IMR-90 (cell line): ENCODE measurements at regions not wholly inside any gene's neighbourhood (a gene's known extent, or its start where the extent isn't known, plus 50 kb on each side); places are given as distances from the start of the nearest gene placed in this dataset.

ENCODE experiments used
- ATAC-seq: fragments of 200-7000 bp; cut with Tn5 transposase; 2 replicates; pipeline ENCODE4 v1.9.1; 2020; ENCODE audit warnings: low read depth, mild to moderate bottlenecking, moderate library complexity
- BruUV-seq: library from RNA; stranded (reverse); fragments of 400-500 nt; replicated peaks from 2 replicates; lab custom pipeline; 2021; lab: Mats Ljungman, UMichigan
- CTCF ChIA-PET: fragments of 300-600 bp; formaldehyde crosslinking; extraction: SDS; loops from one replicate; lab custom pipeline; 2021; ENCODE audit warnings: antibody characterized with exemption; lab: Yijun Ruan, JAX
- POLR2A ChIA-PET: fragments of 300-600 bp; sonication (Branson Sonifier 250); formaldehyde crosslinking; loops from one replicate; lab custom pipeline; 2022; ENCODE audit warnings: antibody characterized with exemption; ENCODE audit not compliant: unreplicated experiment; lab: Charles Lee
- DNase-seq: peaks from one replicate; pipeline ENCODE4 v3.0.0; 2013
- H2AFZ ChIP-seq: replicated peaks from 2 replicates; pipeline ENCODE3; 2013; ENCODE audit warnings: low read length, mild to moderate bottlenecking; ENCODE audit not compliant: poor library complexity
- H2AK5ac ChIP-seq: 2 replicates; pipeline ENCODE4 v1.6.1; 2013; ENCODE audit warnings: low read depth, low read length, inconsistent platforms
- H2AK9ac ChIP-seq: replicated peaks from 2 replicates; pipeline ENCODE3; 2013; ENCODE audit warnings: mild to moderate bottlenecking, low read depth, low read length, moderate library complexity; ENCODE audit not compliant: poor library complexity
- H2BK120ac ChIP-seq: 2 replicates; pipeline ENCODE4 v1.6.1; 2013; ENCODE audit warnings: low read depth, low read length, inconsistent platforms
- H2BK15ac ChIP-seq: 3 replicates; pipeline ENCODE4 v1.6.1; 2013; ENCODE audit warnings: low read depth, low read length, inconsistent platforms
- H2BK20ac ChIP-seq: 2 replicates; pipeline ENCODE4 v1.6.1; 2013; ENCODE audit warnings: low read depth, mild to moderate bottlenecking, inconsistent platforms, low read length, moderate library complexity
- H2BK5ac ChIP-seq: 2 replicates; pipeline ENCODE4 v1.6.1; 2013; ENCODE audit warnings: mild to moderate bottlenecking, low read depth, low read length, inconsistent platforms; ENCODE audit not compliant: poor library complexity, severe bottlenecking
- H3K14ac ChIP-seq: replicated peaks from 2 replicates; pipeline ENCODE4 v1.6.1; 2013; ENCODE audit warnings: low read depth, low read length, inconsistent platforms
- H3K18ac ChIP-seq: 2 replicates; pipeline ENCODE4 v1.6.1; 2013; ENCODE audit warnings: low read depth, low read length, control low read depth
- H3K23ac ChIP-seq: 2 replicates; pipeline ENCODE4 v1.6.1; 2013; ENCODE audit warnings: low read depth, low read length, inconsistent platforms
- H3K27ac ChIP-seq: 2 replicates; pipeline ENCODE4 v1.5.1; 2013; ENCODE audit warnings: mild to moderate bottlenecking, control low read depth, low read length; ENCODE audit not compliant: insufficient read depth
- H3K27me3 ChIP-seq: 2 replicates; pipeline ENCODE4 v1.6.1; 2013; ENCODE audit warnings: low read length; ENCODE audit not compliant: control insufficient read depth, insufficient read depth
- H3K36me3 ChIP-seq: 2 replicates; pipeline ENCODE4 v1.6.1; 2013; ENCODE audit warnings: low read length, mixed read lengths; ENCODE audit not compliant: control insufficient read depth, insufficient read depth
- H3K4ac ChIP-seq: 2 replicates; pipeline ENCODE4 v1.6.1; 2013; ENCODE audit warnings: low read depth, low read length, inconsistent platforms
- H3K4me1 ChIP-seq: 2 replicates; pipeline ENCODE4 v1.6.1; 2013; ENCODE audit warnings: low read length, mixed read lengths; ENCODE audit not compliant: control insufficient read depth, insufficient read depth
- H3K4me2 ChIP-seq: 2 replicates; pipeline ENCODE4 v1.6.1; 2013; ENCODE audit warnings: low read depth, mild to moderate bottlenecking, control low read depth, low read length, moderate library complexity
- H3K4me3 ChIP-seq: 2 replicates; pipeline ENCODE4 v1.5.1; 2013; ENCODE audit warnings: low read depth, mild to moderate bottlenecking, control low read depth, low read length, moderate library complexity; ENCODE audit not compliant: insufficient read depth
- H3K56ac ChIP-seq: 2 replicates; pipeline ENCODE4 v1.6.1; 2013; ENCODE audit warnings: low read length, inconsistent platforms; ENCODE audit not compliant: insufficient read depth; ENCODE audit errors: extremely low read depth
- H3K79me1 ChIP-seq, 2 experiments: 2 replicates each; pipeline ENCODE4 v1.6.1; 2013; ENCODE audit warnings: low read length in 2 of 2, inconsistent platforms in 1 of 2, low read depth in 1 of 2
- H3K9ac ChIP-seq: 2 replicates; pipeline ENCODE4 v1.6.1; 2013; ENCODE audit warnings: low read depth, low read length, control low read depth
- H3K9me1 ChIP-seq: 2 replicates; pipeline ENCODE4 v1.6.1; 2013; ENCODE audit warnings: low read length, inconsistent platforms; ENCODE audit not compliant: insufficient read depth
- H3K9me3 ChIP-seq: 2 replicates; pipeline ENCODE4 v1.6.1; 2013; ENCODE audit warnings: low read length; ENCODE audit not compliant: control insufficient read depth, insufficient read depth
- H4K20me1 ChIP-seq: 2 replicates; pipeline ENCODE4 v1.6.1; 2013; ENCODE audit warnings: low read length, inconsistent platforms; ENCODE audit not compliant: insufficient read depth
- H4K5ac ChIP-seq: 2 replicates; pipeline ENCODE4 v1.6.1; 2013; ENCODE audit warnings: mild to moderate bottlenecking, low read depth, low read length, control low read depth
- H4K8ac ChIP-seq, 2 experiments: 2 replicates each; pipeline ENCODE4 v1.6.1; 2013; ENCODE audit warnings: low read depth in 2 of 2, low read length in 2 of 2, control low read depth in 1 of 2, inconsistent platforms in 1 of 2
- H4K91ac ChIP-seq: 2 replicates; pipeline ENCODE4 v1.6.1; 2013; ENCODE audit warnings: low read depth, low read length, inconsistent platforms; ENCODE audit not compliant: insufficient read depth
- CEBPB ChIP-seq: IDR thresholded peaks from 2 replicates; pipeline ENCODE4 v1.6.1; 2012; ENCODE audit warnings: low read depth, low read length, improper control_type of control experiment
- CHD1 ChIP-seq: IDR thresholded peaks from 2 replicates; pipeline ENCODE4 v1.6.1; 2012; ENCODE audit warnings: low read depth, low read length, improper control_type of control experiment
- FOS ChIP-seq: fragments of 150-350 bp; IDR thresholded peaks from 2 replicates; pipeline ENCODE4 v1.6.1; 2016; ENCODE audit warnings: low read depth, low read length
- MXI1 ChIP-seq: IDR thresholded peaks from 2 replicates; pipeline ENCODE4 v1.6.1; 2012; ENCODE audit warnings: low read depth, mild to moderate bottlenecking, low read length, moderate library complexity, borderline replicate concordance
- NFE2L2 ChIP-seq: fragments of 150-350 bp; IDR thresholded peaks from 2 replicates; pipeline ENCODE4 v1.6.1; 2016; ENCODE audit warnings: low read depth, mild to moderate bottlenecking, low read length
- POLR2A ChIP-seq: IDR thresholded peaks from 2 replicates; pipeline ENCODE4 v1.6.1; 2012; ENCODE audit warnings: mild to moderate bottlenecking, low read depth, low read length
- WGBS, 2 experiments: methylation state at CpG; one replicate each; pipeline versions ENCODE4 v1.1.5 to v1.1.7; 2013; ENCODE audit warnings: missing lambda C conversion rate in 2 of 2; ENCODE audit not compliant: insufficient read length in 1 of 2; ENCODE audit errors: extremely low coverage in 2 of 2; 5-methylcytosine and 5-hydroxymethylcytosine counted together
- dilution Hi-C: fragments of 300-500 bp; cut with HindIII; formaldehyde crosslinking; loops from one replicate; pipeline ENCODE4 v1.14.3; 2018; ENCODE audit warnings: low sequenced_read_pairs; ENCODE audit not compliant: unreplicated experiment
- in situ Hi-C: fragments of 300-500 bp; cut with MboI; formaldehyde crosslinking; loops from 3 replicates; pipeline ENCODE4 v1.14.3; 2019; ENCODE audit warnings: low sequenced_read_pairs, inconsistent platforms, mixed read lengths
- intact Hi-C: fragments of 100-400 bp; cut with micrococcal nuclease; formaldehyde crosslinking; loops from 2 replicates; pipeline ENCODE4 v1.10.0; 2022
- TF ChIP-seq, protein P1 (sequence below): fragments of 150-350 bp; IDR thresholded peaks from 2 replicates; pipeline ENCODE4 v1.6.1; 2016; ENCODE audit warnings: low read depth, mild to moderate bottlenecking, low read length, moderate library complexity, borderline replicate concordance

DNA sequence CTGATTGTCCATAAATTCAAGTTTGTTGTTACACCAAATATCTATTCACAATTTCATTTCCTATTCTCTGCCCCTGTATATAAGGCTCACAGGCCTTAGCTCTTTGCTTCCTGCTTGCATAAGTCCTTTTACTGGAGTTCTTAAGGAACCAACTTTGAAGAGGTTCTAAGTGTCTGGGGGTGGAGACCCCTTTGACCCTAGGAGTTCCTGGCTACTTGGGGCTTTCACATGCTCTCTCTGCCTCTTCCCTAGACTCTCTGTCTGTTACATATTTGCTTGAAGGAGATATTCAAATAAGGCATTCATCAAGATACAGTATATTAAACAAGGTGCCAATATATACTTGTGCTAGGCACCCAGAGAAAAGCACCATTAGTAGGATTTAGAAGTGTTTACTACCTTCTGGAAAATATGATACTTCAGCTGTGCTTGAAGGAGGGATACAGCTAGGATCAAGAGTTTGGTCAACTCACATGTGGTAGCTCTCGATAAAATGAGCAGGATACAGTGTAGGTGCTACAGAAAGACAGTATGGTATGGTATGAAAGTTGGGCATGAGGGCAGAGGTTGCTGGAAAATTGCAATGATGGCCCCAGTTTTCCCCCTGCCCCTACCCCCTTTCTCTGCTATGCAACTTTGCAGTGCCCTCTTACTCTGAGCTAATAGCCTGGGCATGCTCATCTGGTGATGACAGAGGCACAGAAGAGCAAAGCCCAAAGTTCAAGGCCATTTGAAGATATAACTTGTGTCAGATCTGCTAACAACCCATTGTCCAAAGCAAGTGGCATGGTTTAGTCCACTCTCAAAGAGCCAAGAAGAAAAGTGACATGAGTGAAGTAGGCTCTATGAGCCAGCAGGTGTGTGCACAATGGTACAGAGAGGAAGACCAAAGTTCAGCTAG lies 107.6 kb upstream of the CPEB2 start:
- TF ChIP-seq FOS (no peak), POLR2A (no peak), NFE2L2 (no peak), CHD1 (no peak), MXI1 (no peak), CEBPB (no peak)
- TF ChIP-seq, protein P1, sequence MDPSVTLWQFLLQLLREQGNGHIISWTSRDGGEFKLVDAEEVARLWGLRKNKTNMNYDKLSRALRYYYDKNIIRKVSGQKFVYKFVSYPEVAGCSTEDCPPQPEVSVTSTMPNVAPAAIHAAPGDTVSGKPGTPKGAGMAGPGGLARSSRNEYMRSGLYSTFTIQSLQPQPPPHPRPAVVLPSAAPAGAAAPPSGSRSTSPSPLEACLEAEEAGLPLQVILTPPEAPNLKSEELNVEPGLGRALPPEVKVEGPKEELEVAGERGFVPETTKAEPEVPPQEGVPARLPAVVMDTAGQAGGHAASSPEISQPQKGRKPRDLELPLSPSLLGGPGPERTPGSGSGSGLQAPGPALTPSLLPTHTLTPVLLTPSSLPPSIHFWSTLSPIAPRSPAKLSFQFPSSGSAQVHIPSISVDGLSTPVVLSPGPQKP, result no peak
- Histone ChIP-seq H4K8ac (no peak overlapping the region), H3K79me1 (no peaks in the 10 kb centered on the region), H3K4me3 (no peak overlapping the region), H3K27me3 (peaks cover 2% of the 10 kb centered on the region; the same call in 1 of the 2 replicates), H4K20me1 (no peaks in the 10 kb centered on the region), H2AK5ac (no peak overlapping the region), H2AK9ac (no peak overlapping the region), H2AFZ (no peak overlapping the region), H3K36me3 (no peaks in the 10 kb centered on the region), H3K9me3 (no peaks in the 10 kb centered on the region), H3K4me1 (no peaks in the 10 kb centered on the region), H3K14ac (no peak overlapping the region), H3K4ac (no peak overlapping the region), H4K5ac (no peak overlapping the region), H3K9me1 (no peaks in the 10 kb centered on the region), H2BK15ac (no peak overlapping the region), H2BK120ac (no peak overlapping the region), H3K56ac (no peak overlapping the region), H2BK5ac (no peak overlapping the region), H3K27ac (no peak overlapping the region), H3K4me2 (no peak overlapping the region), H3K18ac (no peak overlapping the region), H3K23ac (no peak overlapping the region), H4K91ac (no peak overlapping the region), H2BK20ac (no peak overlapping the region), H3K9ac (no peak overlapping the region)
- intact Hi-C loops, result no loop called here
- no peak for ATAC-seq
- ChIA-PET CTCF (no interaction called here), POLR2A (no interaction called here)
- BruUV-seq, result no TSS peak
- in situ Hi-C loops, result no loop called here
- WGBS, 2 experiments, result no CpG with 5 or more reads among the region's 1 CpG
- dilution Hi-C loops, result no loop called here
- DNase-seq, result no peak
